Colonic mucosa (tissue), 4 donors: ENCODE measurements at regions not wholly inside any gene's neighbourhood (a gene's known extent, or its start where the extent isn't known, plus 50 kb on each side); places are given as distances from the start of the nearest gene placed in this dataset.

Source experiments
- DNase-seq: peaks from one replicate; pipeline ENCODE4 v3.0.0-alpha.2; 2020
- H3K27ac ChIP-seq: fragments of 200-600 bp; one replicate; pipeline ENCODE4 v1.8.0; 2021
- H3K27me3 ChIP-seq: fragments of 200-600 bp; one replicate; pipeline ENCODE4 v1.8.0; 2021
- H3K36me3 ChIP-seq: fragments of 200-600 bp; one replicate; pipeline ENCODE4 v1.8.0; 2021
- H3K4me1 ChIP-seq: fragments of 200-600 bp; one replicate; pipeline ENCODE4 v1.8.0; 2021; ENCODE audit warnings: mild to moderate bottlenecking
- H3K4me3 ChIP-seq: fragments of 200-600 bp; one replicate; pipeline ENCODE4 v1.8.0; 2021
- H3K9ac ChIP-seq, 2 donors: one replicate each; pipeline ENCODE4 v1.7.0; 2013; ENCODE audit warnings: control low read depth in 2 of 2, low read depth in 2 of 2, low read length in 2 of 2
- H3K9me3 ChIP-seq: fragments of 200-600 bp; one replicate; pipeline ENCODE4 v1.8.0; 2021
- intact Hi-C: fragments of 100-400 bp; cut with DNase I; formaldehyde crosslinking; loops from one replicate; pipeline ENCODE4 v1.14.1; 2022
- TF ChIP-seq, protein P1 (sequence below): fragments of 200-600 bp; IDR thresholded peaks from one replicate; pipeline ENCODE4 v1.8.0; 2022; ENCODE audit warnings: antibody characterized with exemption, mild to moderate bottlenecking
- donor health status: healthy.
- donor health status: DM: no; HTN: no; CAD: no.
- donor health status: DM: no; HTN: no; CAD: no.

DNA sequence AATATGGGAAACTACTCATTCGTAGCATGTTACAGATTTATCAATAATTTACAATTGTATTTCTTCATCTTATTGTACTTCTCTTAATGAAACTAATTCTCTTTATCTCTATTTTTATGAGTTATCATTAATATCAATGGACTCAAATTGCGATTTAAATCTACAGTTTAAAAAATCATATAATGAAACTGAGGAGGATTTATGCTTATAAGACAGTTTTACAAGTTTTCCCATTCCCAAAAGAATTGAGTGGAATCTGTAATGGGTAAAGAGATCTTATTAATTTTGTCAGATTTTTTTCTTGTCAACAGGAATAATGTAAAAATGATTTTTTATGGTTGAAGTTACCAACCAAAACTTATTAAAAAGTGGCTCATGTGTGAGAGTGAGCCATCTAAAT is 468.0 kb downstream of the METTL4 start:
- no peak overlapping the region for H3K9ac ChIP-seq
- H3K27ac ChIP-seq, result no peak overlapping the region
- H3K4me3 ChIP-seq, result no peak overlapping the region
- intact Hi-C loops, result no loop called here
- H3K27me3 ChIP-seq, result no peaks in the 10 kb centered on the region
- no peaks in the 10 kb centered on the region for H3K4me1 ChIP-seq
- TF ChIP-seq, protein P1, sequence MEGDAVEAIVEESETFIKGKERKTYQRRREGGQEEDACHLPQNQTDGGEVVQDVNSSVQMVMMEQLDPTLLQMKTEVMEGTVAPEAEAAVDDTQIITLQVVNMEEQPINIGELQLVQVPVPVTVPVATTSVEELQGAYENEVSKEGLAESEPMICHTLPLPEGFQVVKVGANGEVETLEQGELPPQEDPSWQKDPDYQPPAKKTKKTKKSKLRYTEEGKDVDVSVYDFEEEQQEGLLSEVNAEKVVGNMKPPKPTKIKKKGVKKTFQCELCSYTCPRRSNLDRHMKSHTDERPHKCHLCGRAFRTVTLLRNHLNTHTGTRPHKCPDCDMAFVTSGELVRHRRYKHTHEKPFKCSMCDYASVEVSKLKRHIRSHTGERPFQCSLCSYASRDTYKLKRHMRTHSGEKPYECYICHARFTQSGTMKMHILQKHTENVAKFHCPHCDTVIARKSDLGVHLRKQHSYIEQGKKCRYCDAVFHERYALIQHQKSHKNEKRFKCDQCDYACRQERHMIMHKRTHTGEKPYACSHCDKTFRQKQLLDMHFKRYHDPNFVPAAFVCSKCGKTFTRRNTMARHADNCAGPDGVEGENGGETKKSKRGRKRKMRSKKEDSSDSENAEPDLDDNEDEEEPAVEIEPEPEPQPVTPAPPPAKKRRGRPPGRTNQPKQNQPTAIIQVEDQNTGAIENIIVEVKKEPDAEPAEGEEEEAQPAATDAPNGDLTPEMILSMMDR, result no peak
- DNase-seq, result no peak
- H3K36me3 ChIP-seq, result no peaks in the 10 kb centered on the region
- H3K9me3 ChIP-seq, result no peaks in the 10 kb centered on the region

DNA sequence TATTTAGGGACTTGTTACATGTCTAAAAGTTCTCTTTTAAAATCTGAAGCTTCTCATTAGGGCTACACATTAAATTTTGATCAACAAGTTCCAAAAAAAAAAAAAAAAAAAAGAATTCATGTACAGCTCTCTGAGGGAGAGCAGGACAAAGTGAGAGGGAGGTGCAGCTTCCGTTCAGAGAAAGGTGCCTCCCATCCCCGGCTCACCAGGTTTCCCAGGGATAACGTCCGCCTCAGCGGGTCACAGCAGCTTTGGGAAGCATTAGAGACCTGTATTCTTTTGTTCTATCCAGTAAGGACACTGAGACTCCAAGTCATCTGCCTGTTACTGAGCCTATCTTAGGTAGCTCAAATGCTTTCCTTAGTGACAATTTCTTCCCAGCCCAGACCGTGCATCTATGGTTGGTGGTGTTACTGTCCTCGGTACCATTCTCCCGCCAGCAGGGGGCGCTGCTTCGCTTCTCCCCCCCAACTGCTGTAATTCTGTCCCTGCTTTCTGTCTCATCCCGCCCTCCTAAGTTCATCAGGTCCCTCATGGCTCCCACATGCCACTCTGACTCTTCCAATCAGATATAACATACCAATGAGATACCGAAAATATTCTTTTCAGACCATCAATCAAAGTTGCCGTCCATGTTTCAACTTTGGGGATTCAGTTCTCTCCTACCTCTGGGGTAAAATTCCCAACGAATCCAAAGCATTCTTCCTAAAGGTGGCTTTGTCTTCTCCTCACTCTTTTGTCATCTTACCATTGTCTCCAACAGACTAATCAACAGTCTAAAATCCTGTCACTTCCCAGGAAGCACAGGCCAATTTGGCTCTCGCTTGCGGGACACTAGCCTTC is 466.5 kb downstream of the METTL4 start:
- intact Hi-C loops, result loop anchor here (5.0 kb wide), 1 partner anchor 122 kb away; no protein-coding TSS in a partner anchor
- Histone ChIP-seq H3K27me3 (no peaks in the 10 kb centered on the region), H3K9ac (no peak overlapping the region), H3K4me3 (no peak overlapping the region), H3K9me3 (no peaks in the 10 kb centered on the region), H3K4me1 (no peaks in the 10 kb centered on the region), H3K27ac (no peak overlapping the region), H3K36me3 (no peaks in the 10 kb centered on the region)
- DNase-seq, result peak; percentile 50
- TF ChIP-seq, protein P1, result peak; percentile 76

DNA sequence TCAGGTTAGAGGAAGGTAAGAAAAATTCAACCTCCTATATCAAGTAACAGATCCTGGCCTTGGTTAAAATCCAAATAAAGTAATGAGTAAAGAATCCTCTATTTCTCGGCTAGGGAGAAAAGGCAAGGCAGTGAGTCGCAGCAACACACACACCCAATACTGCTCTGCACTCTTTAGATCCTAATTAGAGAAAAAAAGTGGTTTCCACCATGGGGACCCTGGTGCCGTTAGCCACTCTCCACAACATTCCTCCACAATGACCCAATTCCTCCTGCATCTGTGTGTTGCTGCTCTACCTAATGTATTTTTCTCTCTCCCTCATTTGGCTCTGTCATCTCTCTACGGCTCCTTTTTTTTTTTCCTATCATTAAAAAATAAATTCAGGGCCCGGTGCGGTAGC is 462.7 kb downstream of the METTL4 start:
- Histone ChIP-seq H3K9me3 (no peaks in the 10 kb centered on the region), H3K27me3 (no peaks in the 10 kb centered on the region), H3K9ac (no peak overlapping the region), H3K27ac (no peak overlapping the region), H3K4me1 (no peaks in the 10 kb centered on the region), H3K4me3 (no peak overlapping the region), H3K36me3 (no peaks in the 10 kb centered on the region)
- DNase-seq, result no peak
- intact Hi-C loops, result loop anchor here (5.0 kb wide), 1 partner anchor 119 kb away; no protein-coding TSS in a partner anchor
- TF ChIP-seq, protein P1, result no peak

DNA sequence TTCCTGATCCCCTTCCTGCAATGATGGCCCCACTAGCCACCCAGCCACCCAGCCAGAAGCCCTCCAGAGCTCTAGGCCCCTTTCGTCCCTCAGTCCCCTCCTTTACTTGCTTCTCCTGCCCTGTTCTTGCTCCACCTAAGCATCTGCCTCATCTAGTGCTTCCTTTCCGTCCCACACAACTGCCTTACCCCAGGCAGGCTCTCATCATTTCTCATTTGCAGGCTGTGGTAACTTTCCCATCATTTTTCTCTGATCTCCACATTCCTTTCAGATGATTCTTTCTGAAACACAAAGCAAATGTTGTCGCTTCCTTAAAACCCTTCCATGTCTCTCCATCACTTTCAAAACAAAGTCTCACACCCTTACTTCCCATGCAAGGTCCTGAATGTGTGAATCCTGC is 459.8 kb downstream of the METTL4 start:
- Histone ChIP-seq H3K4me3 (no peak overlapping the region), H3K27ac (no peak overlapping the region), H3K27me3 (no peaks in the 10 kb centered on the region), H3K9ac (no peak overlapping the region), H3K36me3 (no peaks in the 10 kb centered on the region), H3K4me1 (no peaks in the 10 kb centered on the region), H3K9me3 (no peaks in the 10 kb centered on the region)
- DNase-seq, result no peak
- TF ChIP-seq, protein P1, result no peak
- intact Hi-C loops, result no loop called here

DNA sequence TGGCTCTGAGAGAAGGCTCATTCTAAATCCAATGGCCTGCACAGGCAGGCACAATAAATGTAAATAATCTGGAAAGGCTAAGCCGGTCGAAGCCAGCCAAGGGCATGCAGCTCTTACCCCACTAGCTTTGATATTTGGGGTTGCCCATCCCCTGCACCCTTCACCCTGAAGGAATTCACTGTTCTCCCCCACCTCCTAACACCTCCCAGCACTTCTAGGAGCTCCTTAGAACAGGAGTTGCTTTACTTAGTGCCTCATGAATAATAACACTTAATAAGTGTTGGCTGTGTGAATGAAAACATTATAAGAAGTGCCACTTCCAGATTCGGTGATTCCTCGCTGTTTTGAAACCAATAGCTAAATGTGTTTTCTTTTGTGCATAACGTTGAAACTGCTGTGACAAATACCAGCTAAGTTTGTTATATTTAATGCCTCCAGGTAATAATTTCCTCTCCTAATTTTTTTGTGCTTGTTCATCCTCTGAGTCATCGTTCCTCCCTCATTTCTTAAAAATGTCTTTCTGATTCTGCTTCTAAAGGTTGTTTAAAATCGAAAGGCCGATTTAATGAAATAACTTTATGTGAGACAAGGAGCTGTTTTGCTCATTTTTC is 458.8 kb downstream of the METTL4 start:
- Histone ChIP-seq H3K27ac (no peak overlapping the region), H3K4me1 (no peaks in the 10 kb centered on the region), H3K9ac (no peak overlapping the region), H3K27me3 (no peaks in the 10 kb centered on the region), H3K9me3 (no peaks in the 10 kb centered on the region), H3K36me3 (no peaks in the 10 kb centered on the region), H3K4me3 (no peak overlapping the region)
- intact Hi-C loops, result no loop called here
- TF ChIP-seq, protein P1, result no peak
- no peak for DNase-seq
